ENCODE measurements at regions not wholly inside any gene's neighbourhood (a gene's known extent, or its start where the extent isn't known, plus 50 kb on each side); places are given as distances from the start of the nearest gene placed in this dataset.

GRCh38 chr9:78507037-78507436 is 210.1 kb downstream of the PSAT1 start:
- no peak for DNase-seq

- no peak for DNase-seq
Observed at GRCh38 chr9:78510035-78510434, 213.1 kb downstream of the PSAT1 start.

- DNase-seq = no peak
Observed at GRCh38 chr9:78515108-78515507, 218.2 kb downstream of the PSAT1 start.

DNA sequence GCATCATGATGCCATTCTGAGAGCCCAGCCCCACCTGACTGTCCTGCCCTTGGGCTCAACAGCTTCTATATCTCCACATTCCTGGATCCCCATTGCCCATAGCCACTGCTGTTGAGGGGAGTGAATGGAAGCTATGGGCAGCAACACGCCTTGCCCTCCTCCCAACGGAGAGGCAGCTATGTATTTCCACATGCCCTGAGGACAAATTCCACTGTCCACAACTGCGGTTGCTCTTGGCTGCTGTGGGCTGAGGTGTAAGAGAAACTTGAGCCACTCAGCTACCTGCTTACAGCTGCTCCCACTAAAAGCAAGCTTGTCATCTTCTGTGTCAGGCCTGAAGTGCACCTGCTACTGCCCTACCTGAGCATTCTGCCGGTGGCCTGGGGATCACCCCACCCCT is 222.9 kb downstream of the PSAT1 start:
- no peak for DNase-seq

DNA sequence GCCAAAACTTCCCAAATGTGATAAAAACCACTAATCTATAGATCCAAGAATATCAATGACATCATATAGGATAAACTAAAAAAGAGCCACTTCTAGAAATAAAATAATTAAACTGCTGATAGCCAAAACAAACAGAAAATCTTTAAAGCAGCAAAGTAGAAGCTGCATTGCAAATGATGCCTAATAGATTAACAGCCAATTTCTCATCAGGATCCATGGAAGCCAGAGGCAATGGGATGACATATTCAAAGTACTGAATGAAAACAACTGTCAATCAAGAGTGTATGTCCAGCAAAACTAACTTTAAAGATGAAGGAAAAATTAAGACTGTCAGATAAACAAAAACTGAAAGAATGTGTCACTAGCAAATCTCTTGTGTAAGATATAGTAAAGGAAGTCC is 224.8 kb downstream of the PSAT1 start:
- no peak for DNase-seq

GRCh38 chr9:78525986-78526560 is 229.1 kb downstream of the PSAT1 start:
- no peak for DNase-seq

- no peak for DNase-seq
Observed at GRCh38 chr9:78533500-78533899, 236.6 kb downstream of the PSAT1 start.

DNA sequence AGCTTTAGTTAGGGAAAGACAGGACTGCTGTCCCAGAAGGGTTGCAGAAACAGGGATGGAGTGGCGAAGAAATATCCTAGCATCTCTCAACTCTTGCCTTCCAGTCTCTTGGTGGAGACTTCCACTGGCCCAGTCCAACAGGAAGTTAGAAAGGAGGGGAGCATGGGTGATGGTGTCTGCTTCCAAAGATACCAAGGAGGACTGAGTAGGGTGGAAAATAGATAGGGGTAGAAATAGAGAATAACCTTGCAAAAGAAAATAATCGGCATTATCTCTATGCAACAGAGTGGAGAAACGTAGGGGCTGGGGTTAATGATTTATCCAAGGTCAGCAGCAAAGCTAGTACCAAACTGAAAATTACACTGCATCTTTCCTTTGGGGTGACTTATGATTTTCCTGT is 242.3 kb downstream of the PSAT1 start:
- no peak for DNase-seq

- DNase-seq = no peak
Observed at GRCh38 chr9:78539904-78540303, 243.0 kb downstream of the PSAT1 start.

DNA sequence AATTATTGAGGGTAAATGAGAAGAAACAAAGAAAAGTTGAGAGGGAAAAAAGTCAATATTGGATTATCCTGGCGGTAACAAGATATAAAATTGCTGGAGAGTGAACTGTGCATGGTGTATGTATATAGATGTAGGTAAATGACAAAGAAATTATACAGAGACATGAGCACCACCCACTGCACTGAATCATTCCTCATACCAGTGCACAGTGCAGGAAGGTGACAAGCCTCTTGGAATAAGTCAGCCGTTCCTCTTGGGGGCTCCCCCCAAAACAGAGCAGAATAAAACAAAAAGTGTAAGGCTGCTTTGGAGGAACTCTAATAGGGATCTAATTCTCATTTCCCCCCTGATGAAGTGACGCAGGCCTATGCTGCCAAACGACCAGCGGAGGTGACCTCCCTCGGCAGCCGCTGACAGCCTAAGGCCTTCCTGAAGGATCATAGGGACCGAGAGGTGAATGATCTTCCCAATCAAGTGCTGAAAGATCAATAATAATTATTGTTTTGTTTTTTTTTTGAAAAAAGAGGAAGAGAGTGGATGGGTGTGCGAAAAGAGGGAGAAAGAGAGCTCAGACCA is 245.0 kb downstream of the PSAT1 start:
- DNase-seq = no peak

DNA sequence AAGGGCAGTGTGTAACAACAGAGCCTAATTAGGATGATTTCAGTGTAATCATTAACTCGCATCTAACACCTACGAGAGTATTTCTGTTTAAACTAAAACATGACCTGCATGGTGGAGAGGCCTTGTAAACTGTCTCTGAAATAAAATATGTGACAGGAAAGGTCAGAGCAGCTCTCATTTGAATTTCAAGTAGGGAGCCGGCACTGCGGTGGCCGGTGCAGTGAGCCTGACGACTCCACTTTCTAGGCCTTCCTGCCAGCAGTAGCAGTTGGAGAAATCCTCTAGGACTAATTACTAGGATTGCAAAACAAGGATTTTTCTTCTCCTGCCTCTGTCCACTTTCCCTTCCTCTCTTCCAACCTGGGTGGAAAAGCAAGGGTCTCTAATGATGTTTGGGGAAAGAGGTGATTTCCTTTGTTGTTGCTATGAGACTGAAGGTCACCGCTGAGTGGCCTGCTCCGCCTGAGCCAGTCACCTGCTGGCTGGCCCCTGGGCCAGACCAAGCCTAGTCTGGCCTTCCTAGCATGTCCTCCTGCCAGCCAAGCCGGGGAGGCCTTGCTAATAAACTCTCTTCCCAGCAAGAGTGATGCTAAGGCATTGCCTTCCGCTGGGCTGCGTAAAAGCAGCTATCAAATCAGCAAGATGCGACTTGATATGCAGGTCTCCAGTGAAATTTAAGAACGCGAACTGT is 245.7 kb downstream of the PSAT1 start:
- DNase-seq = no peak

- DNase-seq = no peak
Observed at GRCh38 chr9:78543353-78543752, 246.4 kb downstream of the PSAT1 start.

DNA sequence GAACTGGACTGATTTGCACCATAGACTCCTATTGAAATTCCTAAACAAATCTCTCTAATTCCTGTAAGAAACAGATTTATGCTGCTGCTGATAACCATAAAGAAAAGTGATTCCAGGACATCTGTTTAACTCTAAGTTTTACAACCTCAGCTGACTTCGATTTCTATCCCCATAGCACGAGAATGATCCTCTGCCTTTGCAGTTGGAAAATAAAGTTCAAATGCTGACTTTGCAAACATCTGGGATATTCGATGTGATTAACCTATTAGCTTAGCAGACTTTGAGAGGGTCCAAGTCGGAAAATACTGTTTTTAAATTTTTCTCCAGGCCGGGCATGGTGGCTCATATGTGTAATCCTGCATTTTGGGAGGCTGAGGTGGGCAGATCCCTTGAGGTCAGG is 247.3 kb downstream of the PSAT1 start:
- DNase-seq = no peak

DNA sequence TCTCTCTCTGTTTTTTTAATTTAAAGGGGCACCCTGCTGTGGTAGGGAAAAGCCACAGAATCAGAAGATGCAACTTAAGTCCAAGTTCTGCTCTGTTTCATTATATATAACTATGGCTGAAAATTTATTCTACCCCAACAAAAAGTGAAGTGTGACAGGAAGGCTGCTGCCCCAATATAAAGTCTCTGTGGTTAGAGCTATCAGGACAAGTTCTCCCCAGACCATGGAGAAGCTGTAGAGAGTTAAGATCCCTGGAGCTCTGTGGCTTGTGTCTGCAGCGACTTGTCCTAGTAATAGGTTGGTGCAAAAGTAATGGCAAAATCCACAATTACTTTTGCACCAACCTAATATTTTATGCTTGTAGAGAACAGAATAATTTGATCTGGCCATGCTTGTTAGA is 250.9 kb downstream of the PSAT1 start:
- no peak for DNase-seq

DNA sequence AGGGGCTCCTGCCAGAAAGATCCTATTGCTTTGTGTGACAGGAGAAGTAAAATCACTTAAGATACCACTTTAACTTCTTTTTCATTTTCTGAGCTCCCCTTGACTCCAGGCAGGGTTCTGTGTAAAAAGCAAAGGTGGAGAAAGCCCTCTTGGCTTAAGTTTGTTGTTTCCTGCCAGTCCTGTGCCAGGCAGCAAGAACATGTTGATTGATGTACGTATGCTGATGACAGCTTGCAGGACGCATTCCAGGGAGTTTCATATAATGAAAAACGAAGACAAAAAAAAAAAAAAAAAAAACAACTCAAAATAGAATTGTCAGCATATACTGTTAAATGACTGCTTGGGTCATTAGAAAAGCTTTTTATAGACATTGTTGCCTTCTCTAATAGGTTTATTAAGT is 251.7 kb downstream of the PSAT1 start:
- no peak for DNase-seq

GRCh38 chr9:78549711-78550110 is 252.8 kb downstream of the PSAT1 start:
- DNase-seq = no peak

GRCh38 chr9:78552802-78553201 is 255.9 kb downstream of the PSAT1 start:
- no peak for DNase-seq

DNA sequence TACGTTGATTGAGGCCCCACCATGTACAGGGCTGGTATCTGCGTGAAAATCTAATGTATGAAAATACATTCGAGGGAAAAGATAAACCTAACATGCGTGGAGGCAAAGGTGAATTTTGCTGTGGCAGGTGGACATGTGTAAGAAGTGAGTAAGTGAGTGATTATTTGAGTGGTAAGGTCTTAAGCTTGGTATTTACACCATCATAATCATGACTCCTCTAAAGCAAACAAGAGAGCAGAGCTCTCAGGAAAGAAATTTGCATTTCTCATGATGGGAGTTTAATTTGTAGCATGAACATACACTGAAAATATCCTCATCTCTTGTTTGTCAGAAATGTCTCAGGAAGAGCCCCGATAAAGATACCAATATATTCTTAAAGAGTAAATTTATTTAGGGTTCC is 260.6 kb downstream of the PSAT1 start:
- DNase-seq = no peak

DNA sequence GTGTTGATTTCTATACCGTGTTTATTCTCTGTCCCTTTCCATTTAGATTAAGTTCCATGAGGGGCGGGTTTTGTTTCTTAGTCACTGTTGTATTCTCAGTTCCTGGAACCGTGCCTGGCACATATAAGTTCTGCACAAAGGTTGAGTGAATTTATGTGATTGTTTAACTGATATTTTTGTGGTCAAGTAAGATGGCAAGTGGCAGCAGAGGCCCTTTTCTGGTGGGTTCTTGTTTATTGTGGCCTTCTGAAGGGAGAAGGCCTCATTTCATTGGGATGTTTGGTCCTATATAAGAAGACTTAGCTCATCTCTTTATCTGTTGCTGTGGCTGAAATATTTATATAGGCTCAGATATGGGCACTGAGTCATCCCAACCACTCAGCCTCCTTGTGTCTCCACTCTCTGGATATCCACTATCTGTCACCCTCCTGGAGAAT is 262.5 kb downstream of the PSAT1 start:
- no peak for DNase-seq

DNA sequence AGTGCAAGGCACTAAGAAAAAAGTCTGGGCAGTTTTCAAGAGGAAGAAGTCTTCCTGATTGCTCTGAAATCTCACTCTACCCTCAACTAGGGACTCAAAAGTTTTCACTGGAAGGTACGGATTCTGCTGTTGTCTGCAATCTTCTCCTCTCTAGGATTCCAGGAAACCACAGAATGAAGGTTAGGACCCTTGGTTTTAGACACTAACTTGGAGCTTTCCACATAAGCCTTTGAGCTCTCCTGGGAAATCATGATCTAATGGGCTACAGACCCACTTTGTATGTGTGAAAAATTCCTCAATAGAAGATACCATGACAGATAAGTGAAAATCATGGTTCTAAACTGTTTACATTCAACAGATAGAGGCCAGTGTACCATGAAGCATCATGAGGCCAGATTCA is 265.1 kb downstream of the PSAT1 start:
- DNase-seq = no peak

GRCh38 chr9:78563269-78563668 is 266.3 kb downstream of the PSAT1 start:
- no peak for DNase-seq

DNA sequence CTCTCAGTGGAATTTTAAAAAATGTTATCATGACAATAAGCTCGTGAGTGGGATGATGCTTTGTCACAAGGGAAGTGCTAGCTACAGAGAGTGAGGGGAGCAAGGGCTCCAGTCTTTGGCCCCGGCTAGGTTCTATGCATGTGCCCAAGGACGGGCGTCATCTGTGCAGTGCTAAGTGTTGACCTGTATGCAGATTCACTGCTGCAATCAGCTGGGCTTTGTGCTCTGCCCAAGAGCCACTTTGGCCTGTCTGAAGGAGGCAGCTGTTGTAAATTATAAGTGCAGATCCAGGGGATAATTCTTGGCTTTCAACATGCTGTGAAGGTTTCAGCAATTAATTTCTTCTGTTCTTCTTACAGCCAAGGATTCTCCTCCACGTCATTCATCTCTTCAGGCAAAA is 268.6 kb downstream of the PSAT1 start:
- no peak for DNase-seq

GRCh38 chr9:78566521-78566920 is 269.6 kb downstream of the PSAT1 start:
- DNase-seq = no peak

DNA sequence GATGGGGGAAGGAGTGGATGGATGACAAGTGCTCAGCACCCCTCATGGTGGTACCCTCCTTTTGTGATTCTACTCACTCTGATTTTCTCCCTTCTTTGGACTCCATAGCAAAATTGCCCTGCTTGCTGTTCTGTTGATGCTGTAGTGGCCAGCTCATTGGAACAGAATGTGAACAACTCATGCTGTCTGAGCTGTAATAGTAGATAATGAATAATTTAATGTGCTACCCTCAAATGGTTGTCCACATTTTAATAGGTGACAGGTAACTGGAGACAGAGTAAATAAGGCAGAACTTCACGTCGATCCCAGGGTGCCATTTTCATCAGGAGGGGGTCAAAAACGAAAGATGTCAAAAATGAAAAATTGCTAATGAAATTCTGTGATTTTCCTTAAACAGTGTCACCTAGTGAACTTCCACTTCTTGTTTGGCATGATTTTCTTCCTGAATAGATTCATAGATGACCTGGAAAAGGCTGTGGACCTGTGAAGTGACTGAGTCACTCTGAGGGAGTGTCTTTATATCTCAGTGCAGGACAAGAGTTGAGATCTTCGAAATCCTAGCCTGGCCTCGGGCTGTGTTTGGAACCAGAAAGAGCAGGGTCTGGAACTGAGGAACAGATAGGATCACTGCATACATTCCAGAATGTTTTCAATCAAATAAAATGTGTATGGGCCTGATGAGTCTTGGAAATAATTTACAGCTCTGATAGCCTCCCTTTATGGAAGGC is 270.2 kb downstream of the PSAT1 start:
- DNase-seq = no peak

All from activated CD4-positive, alpha-beta T cell treated with anti-CD3 and anti-CD28 coated beads, Interleukin-10, Interleukin-2, amounts not matched to agents 100 ng/mL and 50 ng/mL, durations not matched to agents 16 hours and 8 hours (primary cell).